Superior temporal gyrus (tissue), 1 donor: ENCODE measurements at regions not wholly inside any gene's neighbourhood (a gene's known extent, or its start where the extent isn't known, plus 50 kb on each side); places are given as distances from the start of the nearest gene placed in this dataset.

ENCODE experiments used
- DNase-seq: peaks from one replicate; pipeline ENCODE4 v3.0.0-alpha.2; 2016; ENCODE audit errors: extremely low spot score

- no peak for DNase-seq
Measured at GRCh38 chr11:104594228-104594958, 303.9 kb downstream of the CASP12 start.

GRCh38 chr11:104588970-104589369 is 309.3 kb downstream of the CASP12 start:
- no peak for DNase-seq

GRCh38 chr11:104588446-104588845 is 309.8 kb downstream of the CASP12 start:
- no peak for DNase-seq

- no peak for DNase-seq
Measured at GRCh38 chr11:104584823-104585222, 313.4 kb downstream of the CASP12 start.

GRCh38 chr11:104583857-104584256 is 314.4 kb downstream of the CASP12 start:
- DNase-seq, result no peak

GRCh38 chr11:104582431-104582830 is 315.8 kb downstream of the CASP12 start:
- no peak for DNase-seq

GRCh38 chr11:104581246-104581980 is 316.8 kb downstream of the CASP12 start:
- DNase-seq, result no peak

GRCh38 chr11:104573441-104573990 is 324.7 kb downstream of the CASP12 start:
- no peak for DNase-seq

GRCh38 chr11:104572279-104572678 is 326.0 kb downstream of the CASP12 start:
- no peak for DNase-seq

- no peak for DNase-seq
Measured at GRCh38 chr11:104570078-104570701, 328.1 kb downstream of the CASP12 start.

- DNase-seq, result no peak
Measured at GRCh38 chr11:104565583-104565961, 332.7 kb downstream of the CASP12 start.

- DNase-seq, result no peak
Measured at GRCh38 chr11:104564921-104565582, 333.2 kb downstream of the CASP12 start.

- DNase-seq, result no peak
Measured at GRCh38 chr11:104556606-104557301, 341.5 kb downstream of the CASP12 start.

- DNase-seq, result no peak
Measured at GRCh38 chr11:104549019-104549418, 349.2 kb downstream of the CASP12 start.

- no peak for DNase-seq
Measured at GRCh38 chr11:104547996-104548661, 350.1 kb downstream of the CASP12 start.

- DNase-seq, result no peak
Measured at GRCh38 chr11:104546501-104546900, 351.8 kb downstream of the CASP12 start.

GRCh38 chr11:104541701-104542100 is 356.6 kb downstream of the CASP12 start:
- DNase-seq, result no peak

GRCh38 chr11:104538313-104538712 is 359.9 kb downstream of the CASP12 start:
- DNase-seq, result no peak

GRCh38 chr11:104534278-104534677 is 364.0 kb downstream of the CASP12 start:
- DNase-seq, result no peak

- no peak for DNase-seq
Measured at GRCh38 chr11:104531894-104532293, 366.4 kb downstream of the CASP12 start.

- DNase-seq, result no peak
Measured at GRCh38 chr11:104531075-104531474, 367.1 kb upstream of the PDGFD start.
